ENCODE measurements at regions not wholly inside any gene's neighbourhood (a gene's known extent, or its start where the extent isn't known, plus 50 kb on each side); places are given as distances from the start of the nearest gene placed in this dataset.
"Not testable (repeated sequence)": the region's sequence is repeated elsewhere in the genome, so short reads cannot be mapped to it uniquely, and the experiment has no call there.

GRCh38 chr3:90197383-90197782 is 1090.0 kb downstream of the EPHA3 start:
- DNase-seq (ENCODE audit: low read depth, low spot score): not testable (repeated sequence)

- not testable (repeated sequence) for DNase-seq (ENCODE audit: low read depth, low spot score)
Measured at GRCh38 chr3:90202931-90203330, 1095.5 kb downstream of the EPHA3 start.

GRCh38 chr3:90206482-90206881 is 1099.1 kb downstream of the EPHA3 start:
- DNase-seq (ENCODE audit: low read depth, low spot score): not testable (repeated sequence)

- not testable (repeated sequence) for DNase-seq (ENCODE audit: low read depth, low spot score)
Measured at GRCh38 chr3:90207353-90208097, 1100.1 kb downstream of the EPHA3 start.

DNA sequence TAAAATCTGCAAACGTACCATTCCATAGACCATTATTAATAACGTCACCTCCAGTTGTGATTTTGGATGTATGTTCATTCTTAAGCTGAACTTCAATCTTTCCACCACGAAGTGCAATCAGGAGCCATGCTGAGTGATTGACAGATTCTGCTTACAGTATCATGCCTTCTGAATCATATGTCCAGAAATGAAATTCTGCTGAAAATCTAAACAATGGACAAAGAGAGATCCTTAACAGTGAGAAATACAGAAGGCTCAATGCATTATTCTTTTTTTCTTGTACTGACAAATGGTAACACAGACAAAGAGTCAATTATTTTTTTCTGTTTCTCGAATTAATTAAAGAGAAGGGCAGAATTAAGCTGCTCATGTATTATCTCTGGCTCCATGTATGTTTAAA is 1114.5 kb downstream of the EPHA3 start:
- DNase-seq (ENCODE audit: low read depth, low spot score): no peak

DNA sequence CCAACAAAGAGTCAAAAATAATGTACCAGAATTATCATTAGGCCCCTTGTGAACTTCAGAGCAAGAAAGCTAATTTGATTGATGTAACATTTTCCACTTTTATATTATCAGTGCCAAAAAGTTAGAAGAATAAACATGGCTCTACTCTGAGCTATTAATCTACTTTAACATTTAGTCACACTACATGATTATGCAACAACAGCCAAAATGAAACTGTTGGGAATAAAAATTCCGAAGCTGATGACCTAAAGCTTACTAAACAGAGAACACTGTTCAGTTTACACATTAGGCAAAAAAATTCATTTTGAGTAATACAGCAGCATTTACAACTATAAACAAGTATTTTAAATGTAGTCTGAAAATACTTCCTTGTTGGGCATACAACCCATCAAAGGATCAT is 1134.1 kb downstream of the EPHA3 start:
- no peak for DNase-seq (ENCODE audit: low read depth, low spot score)

DNA sequence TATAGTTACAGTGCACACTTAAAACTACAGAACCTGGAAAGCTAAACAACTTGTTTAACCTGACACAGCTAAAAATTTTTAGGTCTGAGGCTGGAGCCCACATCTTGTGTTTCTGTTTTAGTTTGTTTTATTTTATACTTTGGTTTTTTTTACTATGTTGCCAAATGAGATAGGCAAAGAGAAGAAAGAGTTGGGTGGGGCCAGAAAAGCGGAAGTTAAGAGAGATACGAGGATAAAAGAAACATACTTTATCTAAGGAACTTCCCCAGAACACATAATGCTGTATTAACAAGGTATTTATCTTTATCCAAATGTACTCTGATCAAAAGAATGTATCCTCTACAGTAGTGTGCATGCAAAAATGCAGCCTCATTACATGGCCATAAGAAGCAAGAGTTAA is 1145.7 kb downstream of the EPHA3 start:
- DNase-seq (ENCODE audit: low read depth, low spot score): no peak

DNA sequence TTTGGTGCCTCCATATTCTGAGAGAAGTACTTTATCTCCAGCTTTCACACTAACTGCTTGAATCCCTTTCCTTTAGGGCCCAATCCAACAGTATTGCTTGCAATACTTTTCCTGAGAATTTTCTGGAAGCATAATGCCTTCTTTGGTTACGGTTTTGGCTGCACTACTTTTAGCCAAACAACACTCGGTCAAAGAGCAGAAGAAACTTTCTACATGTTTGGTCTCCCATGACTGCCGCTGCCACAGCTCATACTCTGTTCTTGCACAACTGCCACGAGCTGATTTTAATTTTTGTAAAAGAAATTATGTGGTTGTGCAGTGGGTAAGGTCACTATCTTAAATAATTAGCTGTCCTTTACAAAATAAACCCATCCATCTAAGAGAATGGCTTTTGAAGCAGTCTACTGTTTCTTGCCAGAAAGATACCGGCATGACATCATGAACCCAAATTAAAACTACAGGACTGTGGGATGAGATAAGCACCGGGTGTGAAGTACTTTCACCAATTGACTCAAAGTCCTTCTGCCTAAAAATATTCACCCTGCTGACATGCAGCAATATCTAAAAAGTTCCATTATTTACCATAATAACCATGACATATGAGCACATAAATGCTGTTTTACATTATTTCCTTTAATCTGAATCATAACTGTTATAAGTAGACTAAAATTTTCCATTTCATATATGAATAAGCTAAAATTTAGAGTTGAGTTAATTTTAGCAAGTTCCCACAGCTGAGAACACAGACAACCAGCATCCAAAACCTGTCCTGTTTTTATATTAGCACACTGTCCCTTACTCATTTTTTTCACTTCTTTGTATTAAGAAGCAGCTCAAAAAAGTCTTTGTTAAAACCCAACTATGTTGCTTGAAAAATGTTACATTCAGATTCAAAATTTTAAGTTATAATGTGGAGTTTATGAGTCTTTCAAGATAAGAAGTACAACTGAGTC is 1154.3 kb downstream of the EPHA3 start:
- DNase-seq (ENCODE audit: low read depth, low spot score): no peak
